Brain pericyte (primary cell): ENCODE measurements at regions not wholly inside any gene's neighbourhood (a gene's known extent, or its start where the extent isn't known, plus 50 kb on each side); places are given as distances from the start of the nearest gene placed in this dataset.

ENCODE experiments used
- DNase-seq: peaks from one replicate; pipeline ENCODE4 v3.0.0-alpha.2; 2012; ENCODE audit warnings: low read depth, low spot score

GRCh38 chr2:6589150-6589549, 276.6 kb downstream of the CMPK2 start:
- DNase-seq: no peak

GRCh38 chr2:6590442-6590841, 275.3 kb downstream of the CMPK2 start:
- DNase-seq: no peak

GRCh38 chr2:6602471-6602870, 263.2 kb downstream of the CMPK2 start:
- DNase-seq: no peak

GRCh38 chr2:6605836-6606505, 259.7 kb downstream of the CMPK2 start:
- DNase-seq: no peak

- no peak for DNase-seq
Observed at GRCh38 chr2:6617794-6618193, 247.9 kb downstream of the CMPK2 start.

GRCh38 chr2:6618201-6618600, 247.5 kb downstream of the CMPK2 start:
- DNase-seq: no peak

GRCh38 chr2:6623746-6624145, 242.0 kb downstream of the CMPK2 start:
- no peak for DNase-seq

- no peak for DNase-seq
Observed at GRCh38 chr2:6626401-6627012, 239.2 kb downstream of the CMPK2 start.

GRCh38 chr2:6627316-6627715, 238.4 kb downstream of the CMPK2 start:
- DNase-seq: no peak

GRCh38 chr2:6630209-6630608, 235.5 kb downstream of the CMPK2 start:
- DNase-seq: no peak

- DNase-seq: no peak
Observed at GRCh38 chr2:6635296-6635695, 230.4 kb downstream of the CMPK2 start.

- no peak for DNase-seq
Observed at GRCh38 chr2:6637330-6637729, 228.4 kb downstream of the CMPK2 start.

- no peak for DNase-seq
Observed at GRCh38 chr2:6639929-6640620, 225.6 kb downstream of the CMPK2 start.

GRCh38 chr2:6640621-6641015, 225.1 kb downstream of the CMPK2 start:
- DNase-seq: no peak

GRCh38 chr2:6641956-6642355, 223.8 kb downstream of the CMPK2 start:
- no peak for DNase-seq

- DNase-seq: no peak
Observed at GRCh38 chr2:6644261-6644660, 221.4 kb downstream of the CMPK2 start.

- DNase-seq: no peak
Observed at GRCh38 chr2:6645004-6645403, 220.7 kb downstream of the CMPK2 start.

GRCh38 chr2:6645672-6646071, 220.0 kb downstream of the CMPK2 start:
- DNase-seq: no peak

- DNase-seq: no peak
Observed at GRCh38 chr2:6647046-6647445, 218.7 kb downstream of the CMPK2 start.

- DNase-seq: no peak
Observed at GRCh38 chr2:6648596-6649247, 217.0 kb downstream of the CMPK2 start.

- DNase-seq: no peak
Observed at GRCh38 chr2:6650311-6650710, 215.4 kb downstream of the CMPK2 start.

- no peak for DNase-seq
Observed at GRCh38 chr2:6652251-6652650, 213.5 kb downstream of the CMPK2 start.
